Activated CD8-positive, alpha-beta memory T cell treated with anti-CD3 and anti-CD28 coated beads for 4 hours (primary cell): ENCODE measurements at regions not wholly inside any gene's neighbourhood (a gene's known extent, or its start where the extent isn't known, plus 50 kb on each side); places are given as distances from the start of the nearest gene placed in this dataset.
A peak's percentile ranks its signal among the peaks of the same experiment; 100 is the strongest.

ENCODE experiments used
- DNase-seq, 2 donors: peaks; one replicate each; pipeline ENCODE4 v3.0.0-alpha.2; 2020; ENCODE audit warnings: low read depth in 2 of 2

DNA sequence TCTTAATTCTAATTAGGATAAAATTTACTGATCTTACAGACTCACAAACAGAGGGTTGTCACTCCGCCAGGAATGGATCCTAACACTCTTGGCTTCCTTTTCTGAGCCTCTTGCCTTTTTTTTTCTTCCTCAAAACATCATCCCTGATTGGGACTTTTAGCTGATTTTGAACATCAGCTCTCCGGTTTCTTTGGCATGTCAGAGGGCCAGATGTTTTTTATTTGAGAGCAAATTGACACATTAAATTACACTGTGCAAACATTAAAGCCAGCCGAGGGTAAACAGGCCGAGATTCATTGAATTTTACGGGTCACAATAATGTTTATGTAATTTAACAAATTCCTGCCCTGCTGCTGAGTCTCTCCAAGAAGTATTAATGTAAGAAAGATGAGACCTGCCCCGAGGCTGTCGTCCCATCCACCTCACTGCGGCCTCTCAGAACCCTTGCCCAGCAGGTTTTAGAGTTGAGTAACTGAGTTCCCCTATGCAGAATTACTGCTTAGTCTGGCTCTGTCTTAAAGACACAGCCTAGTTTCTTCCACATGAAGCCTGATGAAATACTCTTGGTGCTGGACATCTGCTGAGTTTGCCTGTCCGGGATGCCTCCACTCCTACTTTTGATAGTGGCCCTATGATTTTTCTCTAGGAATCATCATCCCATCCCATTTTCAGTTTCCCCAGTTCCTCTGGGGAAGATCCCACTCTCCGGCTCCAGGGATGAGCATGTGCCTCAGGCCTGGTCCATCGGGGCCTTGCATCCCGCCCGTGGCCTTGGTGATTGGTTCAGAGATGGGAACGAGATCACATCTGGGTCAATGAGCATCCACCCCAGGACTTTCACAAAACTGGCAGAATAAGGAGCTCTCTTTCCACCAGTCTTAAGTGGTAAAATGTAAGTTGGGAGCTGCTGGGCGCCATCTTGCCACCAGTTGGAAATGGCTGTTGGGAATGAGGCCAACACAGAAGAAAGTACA lies 226.6 kb upstream of the TLE3 start:
- DNase-seq = no peak

- no peak for DNase-seq
These were observed 225.6 kb upstream of the TLE3 start for GRCh38 chr15:70323111-70323851.

DNA sequence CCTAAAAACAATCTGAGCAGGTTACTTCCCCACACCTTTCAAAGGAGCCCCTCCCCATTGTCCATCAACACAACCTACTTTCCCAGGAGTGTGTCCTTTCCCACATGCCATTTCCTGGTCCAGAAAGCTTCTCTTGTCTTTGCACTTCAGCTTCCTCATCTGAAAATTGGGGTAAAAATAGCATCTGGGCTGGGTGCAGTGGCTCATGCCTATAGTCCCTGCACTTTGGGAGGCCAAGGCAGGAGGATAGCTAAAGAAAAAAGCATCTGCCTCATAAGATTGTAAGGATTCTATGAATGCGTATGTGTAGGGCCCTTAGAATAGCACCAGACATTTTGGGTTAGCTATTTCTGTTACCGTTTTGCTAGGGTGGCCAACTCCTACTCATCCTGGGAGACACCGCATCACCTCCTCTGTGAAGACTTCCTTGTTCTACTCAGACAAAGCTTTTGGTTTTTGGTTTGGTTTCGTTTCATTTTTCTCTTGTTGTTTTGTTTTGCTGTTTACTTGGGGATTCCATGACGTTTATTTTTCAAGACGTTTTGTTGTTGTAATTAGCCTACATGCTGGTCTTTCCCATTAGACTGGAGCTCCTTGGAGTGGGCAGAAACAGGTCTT lies 224.4 kb upstream of the TLE3 start:
- DNase-seq = no peak

DNA sequence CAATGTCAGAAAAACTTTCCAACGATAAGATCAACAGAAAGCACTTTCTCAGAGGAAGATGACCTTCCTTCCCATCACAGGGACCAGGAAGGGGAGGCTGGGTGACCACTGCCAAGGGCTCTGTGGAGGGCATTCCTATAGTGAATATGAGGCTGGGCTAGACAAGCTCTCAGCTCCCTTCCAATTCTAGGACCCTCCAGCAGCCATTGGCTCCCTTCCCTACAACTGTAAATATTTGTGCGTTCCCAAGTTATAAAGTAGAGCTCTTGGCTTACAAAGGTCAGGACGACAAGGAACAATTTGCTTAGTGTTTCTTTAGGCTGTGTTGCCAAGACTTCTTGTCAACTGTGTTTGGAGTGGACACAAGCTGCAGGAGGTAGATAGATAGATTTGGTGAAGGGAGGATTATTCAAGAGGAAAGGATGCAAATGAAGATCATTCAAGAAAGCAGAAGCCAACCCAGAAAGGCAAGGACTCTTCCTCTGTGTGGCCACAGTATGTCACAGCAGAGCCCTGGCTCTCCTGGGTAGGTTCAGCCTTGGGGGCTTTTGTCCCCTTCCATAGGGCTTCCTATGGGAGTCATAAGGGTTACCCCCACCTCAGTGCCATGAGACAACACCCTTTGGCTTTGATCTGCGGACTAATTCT lies 223.6 kb upstream of the TLE3 start:
- no peak for DNase-seq

- no peak for DNase-seq
These were observed 222.8 kb upstream of the TLE3 start for GRCh38 chr15:70320482-70320881.

GRCh38 chr15:70320077-70320476 lies 222.4 kb upstream of the TLE3 start:
- DNase-seq = no peak

DNA sequence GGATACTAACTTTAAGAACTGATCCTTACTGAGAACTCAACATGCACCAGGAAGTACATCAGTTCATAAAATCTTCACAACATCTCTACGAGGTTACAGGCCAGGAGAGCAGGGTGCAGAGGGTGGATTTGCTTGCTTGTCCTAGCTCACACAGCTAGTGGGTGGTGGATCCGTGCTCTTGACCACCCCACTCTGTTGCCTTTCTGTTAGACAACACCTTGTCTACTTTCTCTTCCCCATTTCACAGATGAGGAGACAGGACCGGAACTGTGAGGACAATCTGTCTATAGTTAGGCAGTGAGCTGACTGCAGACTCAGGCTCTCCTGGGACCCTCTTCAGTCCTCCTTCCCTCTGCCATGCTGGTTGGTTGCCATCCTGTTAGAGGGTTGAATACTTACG lies 221.7 kb upstream of the TLE3 start:
- no peak for DNase-seq

DNA sequence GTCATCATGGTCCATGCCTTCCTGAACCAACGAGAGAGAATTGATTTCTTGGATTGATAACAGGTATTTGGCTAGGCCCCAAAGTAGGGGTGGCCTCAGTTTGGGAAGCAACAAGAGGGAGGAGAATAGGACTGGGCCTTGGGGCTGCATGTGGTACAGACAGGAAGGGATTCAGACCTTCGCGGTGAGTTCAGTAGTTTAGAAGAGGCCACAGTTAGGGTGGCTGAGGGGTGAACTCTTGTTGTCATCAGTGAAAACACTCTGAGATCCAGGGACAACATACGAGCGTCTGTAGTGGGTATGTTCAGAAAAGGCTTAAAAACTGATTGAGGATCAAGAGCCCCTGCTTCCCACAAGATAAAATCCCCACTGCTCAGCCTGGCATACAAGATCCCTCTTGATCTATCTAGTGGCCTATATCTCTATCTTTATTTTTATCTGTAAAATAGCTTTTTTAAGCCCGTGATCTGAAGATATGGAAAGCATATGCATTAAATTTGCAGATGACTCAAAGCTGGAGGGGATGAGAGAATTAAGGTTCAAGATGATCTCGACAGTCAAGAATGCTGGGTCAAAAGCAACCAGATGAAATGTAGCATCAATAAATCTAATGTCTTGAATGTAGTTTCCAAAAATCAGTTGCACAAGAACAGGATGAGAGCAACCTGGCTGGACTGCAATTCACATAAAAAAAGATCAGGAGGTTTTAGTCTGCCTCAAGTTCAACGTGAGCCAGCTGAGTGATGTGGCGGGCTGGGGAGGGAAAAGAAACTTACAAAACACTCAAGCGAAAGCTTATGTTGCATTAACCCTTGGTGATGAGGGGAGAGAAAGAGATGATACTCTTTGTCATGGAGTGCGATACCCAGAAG lies 221.1 kb upstream of the TLE3 start:
- no peak for DNase-seq

- DNase-seq = no peak
These were observed 218.4 kb upstream of the TLE3 start for GRCh38 chr15:70316059-70316600.

DNA sequence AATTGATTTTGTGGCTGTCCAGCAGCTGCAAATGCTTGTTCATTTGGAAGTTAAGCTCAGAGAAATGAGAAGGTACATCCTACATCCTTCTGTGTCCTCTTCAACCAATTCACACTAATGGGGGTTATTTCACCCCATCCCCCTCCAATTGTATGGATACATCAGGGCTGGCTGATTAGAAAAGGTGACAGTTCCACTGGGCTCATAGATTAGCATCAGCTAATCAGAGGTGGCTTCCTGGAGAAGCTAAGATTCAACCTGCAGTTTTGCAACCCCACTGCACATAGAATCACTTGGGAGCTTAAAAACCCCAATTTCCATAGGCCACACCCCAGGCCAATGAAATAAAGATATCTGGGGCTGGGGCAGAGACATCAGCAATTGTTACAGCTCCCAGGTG lies 217.7 kb upstream of the TLE3 start:
- DNase-seq = no peak

DNA sequence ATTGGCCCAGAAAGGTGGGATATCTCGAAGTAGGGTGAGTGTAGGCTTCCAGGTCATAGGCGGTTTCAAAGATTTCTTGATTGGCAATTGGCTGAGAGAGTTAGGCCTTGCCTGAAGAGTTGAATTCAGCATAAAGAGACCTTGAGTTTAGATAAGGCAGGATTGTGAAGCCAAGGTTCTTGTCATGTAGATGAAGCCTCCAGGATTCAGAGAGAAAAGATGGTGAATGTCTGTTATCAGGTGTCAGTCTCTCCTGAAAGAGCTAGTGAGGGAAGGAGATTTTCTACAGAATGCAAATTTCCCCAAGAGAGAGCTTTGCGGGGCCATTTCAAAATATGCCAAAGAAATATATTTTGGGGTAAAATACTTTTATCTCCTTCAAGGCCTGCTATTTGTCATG lies 217.0 kb upstream of the TLE3 start:
- DNase-seq = no peak

GRCh38 chr15:70314018-70314354 lies 216.3 kb upstream of the TLE3 start:
- no peak for DNase-seq

- DNase-seq = no peak
These were observed 215.6 kb upstream of the TLE3 start for GRCh38 chr15:70313099-70314017.

- no peak for DNase-seq
These were observed 214.1 kb upstream of the TLE3 start for GRCh38 chr15:70311821-70312220.

DNA sequence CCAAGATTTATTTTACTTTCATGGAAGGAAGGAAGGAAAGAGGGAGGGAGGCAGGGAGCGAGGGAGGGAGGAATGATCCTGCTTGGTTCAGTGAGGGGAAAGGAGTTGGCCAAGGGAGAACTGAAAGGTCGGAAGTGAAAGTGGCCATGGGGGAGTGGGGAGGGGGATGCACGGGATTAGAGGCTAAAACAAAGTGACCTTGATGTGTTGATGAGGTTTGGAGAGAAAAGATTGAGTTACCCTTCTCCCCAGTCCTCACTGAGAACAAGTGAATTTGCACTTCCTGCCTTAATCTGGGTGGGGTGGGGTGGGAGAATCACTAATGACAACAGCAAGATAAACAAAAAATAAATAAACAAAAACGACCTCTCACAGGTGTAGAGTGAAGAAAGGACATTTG lies 212.0 kb upstream of the TLE3 start:
- DNase-seq = no peak

DNA sequence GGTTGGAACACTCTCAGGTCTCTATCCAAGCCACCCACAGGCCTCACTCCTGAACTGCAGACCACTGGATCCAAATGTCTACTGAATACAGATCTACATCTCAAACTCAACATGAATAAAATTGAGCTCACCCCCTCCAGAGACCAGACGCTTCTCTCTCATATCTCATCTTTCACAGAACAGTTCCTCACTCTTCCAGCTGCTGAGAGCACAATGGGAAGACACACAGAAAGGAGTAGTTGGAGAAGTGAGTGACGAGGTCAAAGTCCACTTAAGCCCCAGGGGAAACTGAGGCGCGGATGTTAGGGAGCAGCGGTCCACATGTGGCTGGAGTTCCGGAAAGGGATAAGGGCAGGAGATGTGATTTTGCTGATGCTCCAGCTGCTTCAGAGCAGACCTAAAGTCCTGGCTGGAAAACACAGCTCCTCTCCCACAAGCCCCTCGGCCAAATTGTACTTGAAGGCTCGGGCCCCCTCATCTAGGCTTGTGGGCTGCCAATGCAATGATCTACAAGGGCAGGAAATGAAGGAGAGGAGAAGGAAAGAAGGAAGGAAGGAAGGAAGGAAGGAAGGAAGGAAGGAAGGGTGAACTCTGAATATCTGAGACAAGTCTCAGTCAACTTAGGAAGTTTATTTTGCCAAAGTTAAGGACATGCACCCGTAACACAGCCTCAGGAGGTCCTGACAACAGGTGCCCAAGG lies 211.2 kb upstream of the TLE3 start:
- no peak for DNase-seq

GRCh38 chr15:70308011-70308734 lies 210.5 kb upstream of the TLE3 start:
- DNase-seq = peak in 1 of 2 donors; percentile 14

DNA sequence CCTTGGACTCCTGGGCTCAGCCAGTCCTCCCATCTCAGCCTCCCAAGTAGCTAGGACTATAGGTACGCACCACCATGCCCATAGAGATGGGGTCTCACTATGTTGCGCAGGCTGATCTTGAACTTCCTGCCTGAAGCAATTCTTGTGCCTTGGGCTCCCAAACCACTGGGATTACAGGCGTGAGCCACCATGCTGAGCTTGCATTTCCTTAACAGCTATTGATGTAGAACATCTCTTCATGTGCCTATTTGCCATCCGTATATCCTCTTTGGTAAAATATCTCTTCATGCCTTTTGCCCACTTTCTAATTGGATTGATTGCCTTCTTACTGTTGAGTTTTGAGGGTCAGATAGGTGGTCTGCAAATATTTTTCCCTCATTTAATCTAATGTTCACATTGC lies 208.9 kb upstream of the TLE3 start:
- no peak for DNase-seq

- DNase-seq = no peak
These were observed 208.4 kb upstream of the TLE3 start for GRCh38 chr15:70306081-70306480.
